ENCODE measurements at regions not wholly inside any gene's neighbourhood (a gene's known extent, or its start where the extent isn't known, plus 50 kb on each side); places are given as distances from the start of the nearest gene placed in this dataset.

GRCh38 chr1:240036526-240036925 lies 55.2 kb upstream of the FMN2 start:
- no peak for DNase-seq (ENCODE audit: low read depth)
